ENCODE measurements at regions not wholly inside any gene's neighbourhood (a gene's known extent, or its start where the extent isn't known, plus 50 kb on each side); places are given as distances from the start of the nearest gene placed in this dataset.
"Not testable (repeated sequence)": the region's sequence is repeated elsewhere in the genome, so short reads cannot be mapped to it uniquely, and the experiment has no call there.

DNA sequence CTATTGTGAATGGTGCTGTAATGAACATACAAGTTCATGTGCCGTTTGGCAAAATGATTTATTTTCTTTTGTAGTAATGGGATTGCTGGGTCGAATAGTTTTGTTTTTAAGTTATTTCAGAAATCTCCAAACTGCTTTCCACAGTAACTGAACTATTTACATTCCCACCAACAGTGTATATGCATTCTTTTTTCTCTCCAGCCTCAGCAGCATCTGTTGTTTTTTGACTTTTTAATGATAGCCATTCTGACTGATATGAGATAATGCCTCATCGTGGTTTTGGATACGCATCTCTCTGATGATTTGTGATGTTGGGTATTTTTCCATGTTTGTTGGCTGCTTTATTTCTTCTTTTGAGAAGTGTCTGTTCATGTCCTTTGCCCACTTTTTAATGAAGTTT, 246.3 kb upstream of the ADGRL3 start:
- DNase-seq (ENCODE audit: low read depth, low spot score) = no peak

DNA sequence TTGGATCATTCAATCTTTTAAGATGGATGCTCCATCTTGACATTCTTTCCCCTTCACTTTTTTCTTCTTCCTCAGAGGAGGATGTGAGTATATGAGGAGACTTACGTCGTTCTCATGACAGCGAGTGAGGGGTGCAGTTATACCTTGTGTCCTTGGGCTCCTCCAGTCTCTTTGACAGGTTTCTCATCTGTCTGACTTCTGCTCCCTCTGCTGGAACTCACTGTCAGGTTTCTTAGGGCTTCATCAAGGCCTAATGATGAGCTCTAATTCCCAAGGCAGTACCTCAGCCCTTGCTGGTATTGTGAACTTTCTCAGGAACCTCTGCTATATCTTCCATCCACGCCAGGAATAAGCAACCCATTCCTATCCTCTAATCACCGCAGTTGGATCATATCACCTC, 237.8 kb upstream of the ADGRL3 start:
- no peak for DNase-seq (ENCODE audit: low read depth, low spot score)

DNA sequence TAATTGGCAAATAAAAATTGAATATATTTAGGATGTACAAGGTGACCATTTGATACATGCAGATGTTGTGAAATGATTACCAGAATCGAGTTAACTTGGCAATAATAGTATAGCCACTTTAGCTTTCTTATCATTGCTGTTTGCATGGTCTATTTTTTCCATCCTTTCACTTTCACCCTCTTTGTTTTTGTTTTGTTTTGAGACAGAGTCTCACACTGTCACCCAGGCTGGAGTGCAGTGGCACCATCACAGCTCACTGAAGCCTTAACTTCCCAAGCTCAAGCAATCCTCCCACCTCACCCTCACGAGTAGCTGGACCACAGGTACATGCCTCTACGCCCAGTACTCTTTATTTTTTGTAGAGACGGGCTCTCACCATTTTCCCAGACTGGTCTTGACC, 218.6 kb upstream of the ADGRL3 start:
- DNase-seq (ENCODE audit: low read depth, low spot score) = no peak

DNA sequence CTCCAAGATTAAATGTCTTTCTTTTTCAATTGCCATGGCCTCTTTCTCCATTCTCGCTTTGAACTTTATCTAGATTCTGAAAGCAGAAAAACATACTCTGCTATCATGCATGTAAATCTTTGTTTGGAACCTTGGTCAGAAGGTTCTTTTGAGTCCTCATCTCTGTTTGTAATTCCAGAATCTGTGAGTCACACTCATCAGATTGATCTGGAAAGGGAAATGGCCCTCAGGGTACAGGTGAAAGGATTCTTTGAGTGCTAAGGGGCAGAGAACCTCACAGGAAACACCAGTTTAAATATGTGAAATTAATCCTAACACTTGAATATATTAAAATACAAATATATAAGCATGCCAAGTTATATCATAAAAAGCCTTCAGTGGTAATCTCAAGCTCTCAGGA, 211.0 kb upstream of the ADGRL3 start:
- no peak for DNase-seq (ENCODE audit: low read depth, low spot score)

DNA sequence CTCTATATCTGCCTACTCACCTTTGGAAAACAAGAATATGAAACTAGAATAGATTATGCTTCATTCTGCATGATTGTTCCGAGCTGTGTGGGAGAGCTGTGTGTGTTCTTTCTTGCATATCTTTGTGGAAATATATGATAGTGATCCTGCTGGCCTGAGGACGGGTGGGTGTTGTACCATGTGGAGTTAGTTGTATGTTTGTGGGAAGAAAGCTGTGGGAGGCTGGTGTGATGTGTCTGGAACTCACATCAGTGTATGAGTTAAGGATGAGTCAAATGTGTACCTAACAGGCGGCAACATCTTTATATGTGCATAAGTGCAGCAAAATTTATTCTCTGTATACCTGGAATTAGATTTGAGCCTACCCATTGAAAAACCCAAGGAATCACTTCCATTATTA, 208.1 kb upstream of the ADGRL3 start:
- peak; percentile 57 for DNase-seq (ENCODE audit: low read depth, low spot score)

DNA sequence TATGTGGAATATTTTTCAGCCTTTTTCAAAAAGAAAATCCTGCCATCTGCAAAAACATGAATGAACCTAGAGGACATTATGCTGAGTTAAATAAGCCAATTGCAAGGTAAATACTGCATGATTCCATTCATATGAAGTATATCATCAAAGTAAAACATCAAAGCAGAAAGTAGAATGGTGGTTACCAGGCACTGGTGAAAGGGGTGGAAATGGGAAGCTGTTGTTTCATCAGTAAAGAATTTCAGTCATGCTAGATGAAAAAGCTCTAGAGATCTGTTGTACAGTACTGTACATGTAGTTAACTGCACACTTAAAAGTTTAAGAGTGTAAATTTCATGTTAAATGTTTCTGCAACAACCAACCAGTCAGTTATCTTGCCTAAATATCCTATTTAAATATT, 196.8 kb upstream of the ADGRL3 start:
- DNase-seq (ENCODE audit: low read depth, low spot score) = no peak

GRCh38 chr4:61004651-61005170, 195.4 kb upstream of the ADGRL3 start:
- no peak for DNase-seq (ENCODE audit: low read depth, low spot score)

- DNase-seq (ENCODE audit: low read depth, low spot score) = no peak
Observed at GRCh38 chr4:61011051-61011450, 189.1 kb upstream of the ADGRL3 start.

DNA sequence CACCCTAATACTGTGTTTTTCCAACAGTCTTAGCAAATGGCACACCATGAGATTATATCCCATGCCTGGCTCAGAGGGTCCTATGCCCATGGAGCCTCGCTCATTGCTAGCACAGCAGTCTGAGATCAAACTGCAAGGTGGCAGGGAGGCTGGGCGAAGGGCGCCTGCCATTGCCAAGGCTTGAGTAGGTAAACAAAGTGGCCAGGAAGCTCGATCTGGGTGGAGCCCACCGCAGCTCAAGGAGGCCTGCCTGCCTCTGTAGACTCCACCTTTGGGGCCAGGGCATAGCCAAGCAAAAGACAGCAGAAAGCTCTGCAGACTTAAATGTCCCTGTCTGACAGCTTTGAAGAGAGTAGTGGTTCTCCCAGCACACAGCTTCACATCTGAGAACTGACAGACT, 188.2 kb upstream of the ADGRL3 start:
- not testable (repeated sequence) for DNase-seq (ENCODE audit: low read depth, low spot score)

GRCh38 chr4:61024610-61025009, 175.5 kb upstream of the ADGRL3 start:
- no peak for DNase-seq (ENCODE audit: low read depth, low spot score)

- DNase-seq (ENCODE audit: low read depth, low spot score) = no peak
Observed at GRCh38 chr4:61027939-61028338, 172.2 kb upstream of the ADGRL3 start.

DNA sequence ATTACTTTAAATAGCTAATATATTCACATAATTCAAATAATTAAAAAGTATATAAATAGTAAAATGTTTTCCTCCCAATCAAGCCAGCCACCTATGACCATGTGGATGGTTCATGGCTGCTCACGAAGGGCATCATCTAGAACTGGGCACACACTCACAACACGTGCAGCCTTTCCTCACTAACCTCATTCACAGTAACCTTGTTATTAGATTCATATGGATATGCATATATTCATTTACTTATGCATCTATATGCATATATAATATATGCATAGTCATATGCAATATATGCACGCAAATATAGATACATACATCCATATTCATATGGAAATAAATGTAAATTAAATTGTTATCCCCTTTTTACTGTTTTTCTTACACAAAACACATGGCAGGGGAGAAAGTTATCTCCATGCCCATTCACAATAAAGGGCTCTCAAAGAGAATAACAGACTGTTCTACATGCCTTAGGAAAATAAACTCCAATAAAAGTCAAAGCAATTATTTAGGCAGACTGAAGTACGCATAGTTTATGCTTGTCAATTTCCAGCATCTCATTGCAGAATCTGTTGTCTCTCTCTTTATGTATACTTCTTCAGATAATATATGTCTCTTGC, 163.9 kb upstream of the ADGRL3 start:
- DNase-seq (ENCODE audit: low read depth, low spot score) = no peak

GRCh38 chr4:61041527-61041926, 158.6 kb upstream of the ADGRL3 start:
- DNase-seq (ENCODE audit: low read depth, low spot score) = no peak

DNA sequence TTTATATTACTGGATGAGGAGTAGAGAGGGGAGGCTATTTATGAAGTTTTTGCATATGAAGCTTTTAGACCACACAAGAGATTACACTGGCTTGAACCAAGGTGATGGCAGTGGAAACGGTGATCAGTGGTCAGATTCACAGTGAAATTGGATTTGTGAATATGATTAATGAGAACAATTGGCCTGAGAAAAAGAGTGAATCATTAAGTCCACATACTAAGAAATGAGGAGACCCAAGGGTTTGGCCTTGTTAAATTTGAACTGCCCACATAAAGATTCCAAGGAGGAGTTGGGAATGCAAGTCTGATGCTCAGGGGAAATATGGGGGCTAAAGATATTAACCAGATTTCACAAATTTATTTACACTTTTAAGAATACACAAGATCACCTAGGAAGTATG, 155.3 kb upstream of the ADGRL3 start:
- no peak for DNase-seq (ENCODE audit: low read depth, low spot score)

GRCh38 chr4:61049018-61049417, 151.1 kb upstream of the ADGRL3 start:
- DNase-seq (ENCODE audit: low read depth, low spot score) = no peak

DNA sequence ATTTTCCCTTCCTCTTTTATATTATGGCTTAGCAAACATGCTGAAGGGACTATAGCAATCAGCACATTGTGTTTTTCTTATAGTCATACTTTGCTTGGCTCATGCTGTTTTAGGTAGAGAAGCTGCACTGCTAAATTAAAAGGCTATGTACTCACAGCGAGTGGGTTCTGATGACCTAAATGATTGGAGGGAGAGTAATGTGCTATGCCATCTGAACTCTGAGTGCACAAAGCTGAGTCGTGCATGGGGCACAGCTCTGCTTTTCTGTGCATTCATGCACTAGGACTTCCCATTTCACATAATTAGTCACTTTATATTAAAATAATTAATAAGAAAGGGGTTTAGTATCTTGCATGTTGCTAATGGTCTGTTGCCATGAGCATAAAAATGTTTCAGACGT, 132.7 kb upstream of the ADGRL3 start:
- DNase-seq (ENCODE audit: low read depth, low spot score) = no peak

- DNase-seq (ENCODE audit: low read depth, low spot score) = no peak
Observed at GRCh38 chr4:61068060-61068459, 132.1 kb upstream of the ADGRL3 start.

DNA sequence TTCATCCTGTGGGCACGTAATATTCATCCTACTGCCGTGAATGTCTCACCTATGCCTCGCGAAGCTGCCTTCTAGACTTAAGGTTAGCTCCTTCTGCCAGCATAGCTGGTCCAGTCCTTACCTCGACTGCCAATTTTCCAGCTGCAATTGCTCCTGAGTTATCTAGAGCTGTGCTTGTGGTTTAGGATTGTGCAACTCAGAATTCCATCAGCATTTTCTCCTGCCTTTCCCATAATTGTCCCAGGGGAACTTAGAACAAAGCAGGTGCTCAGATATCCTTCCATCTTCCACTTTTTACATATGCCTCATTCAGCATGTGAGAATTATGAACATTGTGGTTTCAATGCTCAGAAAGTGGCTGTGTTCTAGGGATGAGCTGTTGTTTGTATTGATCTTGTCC, 131.4 kb upstream of the ADGRL3 start:
- DNase-seq (ENCODE audit: low read depth, low spot score) = no peak

GRCh38 chr4:61070269-61070668, 129.9 kb upstream of the ADGRL3 start:
- DNase-seq (ENCODE audit: low read depth, low spot score) = no peak

DNA sequence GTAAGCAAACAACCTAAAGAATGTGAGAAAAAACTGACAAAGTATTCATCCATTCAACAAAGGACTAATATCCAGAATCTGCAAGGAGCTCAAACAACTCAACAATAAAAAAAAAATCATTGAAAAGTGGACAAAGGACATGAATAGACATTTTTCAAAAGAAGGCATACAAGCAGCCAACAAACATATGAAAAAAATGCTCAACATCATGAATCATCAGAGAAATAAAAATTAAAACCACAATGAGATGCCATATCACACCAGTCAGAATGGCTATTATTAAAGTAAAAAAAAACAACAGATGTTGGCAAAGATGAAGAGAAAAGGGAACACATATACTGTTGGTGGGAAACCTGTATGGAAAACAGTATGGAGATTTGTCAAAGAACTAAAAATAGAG, 120.7 kb upstream of the ADGRL3 start:
- DNase-seq (ENCODE audit: low read depth, low spot score) = no peak

DNA sequence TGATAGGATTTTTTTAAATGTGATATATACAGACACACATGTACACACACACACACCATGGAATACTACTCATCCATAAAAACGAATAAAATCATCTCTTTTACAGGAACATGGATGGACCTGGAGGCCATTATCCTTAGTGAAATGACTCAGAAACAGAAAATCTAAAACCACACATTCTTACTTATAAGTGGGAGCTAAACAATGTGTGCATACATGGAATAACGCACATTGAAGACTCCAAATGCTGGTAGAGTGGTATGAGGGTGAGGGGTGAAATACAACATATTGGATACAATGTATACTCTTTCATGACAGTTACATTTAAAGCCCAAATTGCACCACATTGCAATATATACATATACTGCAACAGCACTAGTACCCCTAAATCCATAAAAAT, 120.2 kb upstream of the ADGRL3 start:
- no peak for DNase-seq (ENCODE audit: low read depth, low spot score)

DNA sequence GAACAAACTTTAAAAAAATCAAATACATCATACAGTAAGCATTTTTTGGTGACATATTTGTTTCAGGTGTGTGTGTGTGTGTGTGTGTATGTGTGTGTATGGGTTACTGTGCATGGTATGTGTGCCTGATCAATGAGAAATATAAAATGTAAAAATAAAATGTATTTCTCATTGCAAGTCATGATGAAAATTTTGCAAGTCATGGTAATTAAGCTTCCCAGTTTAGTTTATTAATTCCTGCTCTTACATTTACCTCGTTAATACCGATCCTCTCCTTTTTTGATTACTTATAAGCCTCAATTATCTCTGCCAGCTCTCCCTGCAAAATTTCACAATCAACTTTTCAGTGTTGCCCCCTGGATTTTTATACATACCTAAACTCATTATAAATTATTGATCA, 114.6 kb upstream of the ADGRL3 start:
- DNase-seq (ENCODE audit: low read depth, low spot score) = no peak

- no peak for DNase-seq (ENCODE audit: low read depth, low spot score)
Observed at GRCh38 chr4:61086357-61086756, 113.8 kb upstream of the ADGRL3 start.

GRCh38 chr4:61086979-61087378, 113.1 kb upstream of the ADGRL3 start:
- DNase-seq (ENCODE audit: low read depth, low spot score) = no peak

Data from smooth muscle cell of the brain vasculature (primary cell).